Ovary (tissue), 7 donors: ENCODE measurements at regions not wholly inside any gene's neighbourhood (a gene's known extent, or its start where the extent isn't known, plus 50 kb on each side); places are given as distances from the start of the nearest gene placed in this dataset.
"Not testable (repeated sequence)": the region's sequence is repeated elsewhere in the genome, so short reads cannot be mapped to it uniquely, and the experiment has no call there.

ENCODE experiments used
- DNase-seq, 5 donors: peaks; one replicate each; pipeline ENCODE4 v3.0.0-alpha.2; 2019 to 2020
- H3K27ac ChIP-seq, 2 donors: fragments of 200-600 bp; one replicate each; pipeline versions ENCODE4 v1.5.1 to v1.8.0; 2019 to 2022
- H3K27me3 ChIP-seq: fragments of 200-600 bp; one replicate; pipeline ENCODE4 v1.8.0; 2022
- H3K36me3 ChIP-seq: fragments of 200-600 bp; sonication (generic); one replicate; pipeline ENCODE4 v1.5.1; 2019
- H3K4me1 ChIP-seq: one replicate; pipeline ENCODE4 v1.8.1; 2013; ENCODE audit warnings: mild to moderate bottlenecking, moderate library complexity; ENCODE audit not compliant: insufficient read depth
- H3K4me3 ChIP-seq: fragments of 200-600 bp; sonication (generic); one replicate; pipeline ENCODE4 v1.5.1; 2017
- H3K9me3 ChIP-seq, 2 donors: fragments of 200-600 bp in 1 of 2; sonication (generic) in 1 of 2; one replicate each; pipeline versions ENCODE4 v1.5.1 to v1.8.1; 2013 to 2019; ENCODE audit warnings: mild to moderate bottlenecking in 1 of 2, moderate library complexity in 1 of 2
- CTCF ChIP-seq, 3 donors: fragments of 450-650 bp in 2 of 3; fragments of 200-600 bp in 1 of 3; IDR thresholded peaks; one replicate each; pipeline versions ENCODE4 v1.5.1 to v1.8.0; 2016 to 2022; ENCODE audit warnings: antibody characterized with exemption in 3 of 3, mild to moderate bottlenecking in 1 of 3
- EP300 ChIP-seq: sonication (generic); formaldehyde crosslinking; IDR thresholded peaks from one replicate; pipeline ENCODE4 v1.6.1; 2017; ENCODE audit warnings: antibody characterized with exemption
- POLR2A ChIP-seq: fragments of 450-650 bp; IDR thresholded peaks from one replicate; pipeline ENCODE4 v1.6.1; 2017; ENCODE audit warnings: antibody characterized with exemption, mild to moderate bottlenecking, moderate library complexity
- WGBS, 3 donors: extraction: QIAGEN DNeasy Blood & Tissue Kit in 1 of 3; methylation state at CpG; one replicate each; pipeline versions ENCODE4 v1.1.5 to v1.1.7; 2013 to 2017; 5-methylcytosine and 5-hydroxymethylcytosine counted together
- intact Hi-C, 4 donors: fragments of 100-400 bp; cut with DNase I; formaldehyde crosslinking; loops; one replicate each; pipeline versions ENCODE4 v1.11.0 to v1.15.1; 2022 to 2023
- donor health status: DM: no; HTN: no; CAD: no; lungs with moderate emphysema.
- donor health status: DM: no; HTN: no; CAD: no.
- donor health status: Bipolar disorder and iron deficiency.
- donor health status: DM: no; HTN: no; CAD: no.
- donor health status: DM: yes; HTN: yes; CAD: no.

DNA sequence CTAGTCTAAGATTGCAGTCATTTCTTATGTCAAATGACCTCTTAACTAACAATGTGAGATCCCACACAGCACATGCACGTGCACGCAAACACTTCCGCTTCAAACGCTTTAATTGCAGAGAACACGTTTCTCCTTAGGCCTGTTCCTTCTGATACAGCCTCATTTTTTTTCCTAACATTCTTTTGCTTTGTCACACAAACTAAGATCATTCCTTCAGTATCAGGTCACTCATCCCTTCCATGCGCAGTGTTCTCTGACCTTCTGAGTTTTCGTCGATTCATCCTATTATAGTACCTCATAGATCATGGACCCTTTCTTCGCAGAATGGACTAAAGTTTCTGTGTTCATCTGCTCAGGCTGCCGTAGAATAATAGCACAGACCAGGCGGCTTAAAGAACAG lies 327.1 kb upstream of the CDH19 start:
- TF ChIP-seq EP300 (no peak), CTCF (IDR thresholded peaks at IDR 0.05) (no peak), POLR2A (no peak)
- WGBS, 3 donors = 88% methylated on average over 11 of the region's 11 CpGs
- Histone ChIP-seq H3K4me1 (no peaks in the 10 kb centered on the region), H3K36me3 (no peaks in the 10 kb centered on the region), H3K4me3 (no peak overlapping the region), H3K27ac (no peak overlapping the region), H3K27me3 (no peaks in the 10 kb centered on the region), H3K9me3 (no peaks in the 10 kb centered on the region)
- DNase-seq = no peak
- intact Hi-C loops = no loop called here

GRCh38 chr18:66916834-66917233 lies 312.9 kb upstream of the CDH19 start:
- no peaks in the 10 kb centered on the region for H3K4me1 ChIP-seq
- no peak overlapping the region for H3K27ac ChIP-seq
- no peak overlapping the region for H3K4me3 ChIP-seq
- TF ChIP-seq POLR2A (no peak), CTCF (IDR thresholded peaks at IDR 0.05) (no peak), EP300 (no peak)
- intact Hi-C loops = no loop called here
- no peaks in the 10 kb centered on the region for H3K27me3 ChIP-seq
- no peaks in the 10 kb centered on the region for H3K36me3 ChIP-seq
- DNase-seq = no peak
- H3K9me3 ChIP-seq = no peaks in the 10 kb centered on the region

DNA sequence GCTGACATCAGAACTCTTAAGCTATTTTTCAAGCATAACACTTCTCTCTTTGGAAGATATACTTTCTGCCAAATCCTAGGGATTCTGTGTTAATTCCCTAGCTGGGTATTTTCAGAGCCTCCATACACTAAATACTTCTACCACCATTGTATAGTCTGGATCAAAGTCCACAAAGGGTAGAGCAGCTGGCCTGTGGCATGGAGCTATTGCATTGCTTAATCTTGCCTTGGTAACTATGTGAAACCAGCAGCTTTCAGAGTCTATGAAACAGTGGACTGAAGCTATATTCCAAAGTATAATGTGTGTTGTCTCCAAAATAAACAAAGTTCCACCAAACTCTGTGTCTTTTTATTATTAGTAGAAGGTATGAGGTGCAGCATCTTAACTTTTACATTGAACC lies 296.9 kb upstream of the CDH19 start:
- Histone ChIP-seq H3K36me3 (no peaks in the 10 kb centered on the region), H3K9me3 (no peaks in the 10 kb centered on the region), H3K27ac (no peak overlapping the region), H3K4me3 (no peak overlapping the region), H3K4me1 (no peaks in the 10 kb centered on the region), H3K27me3 (no peaks in the 10 kb centered on the region)
- TF ChIP-seq EP300 (no peak), POLR2A (no peak), CTCF (IDR thresholded peaks at IDR 0.05) (no peak)
- intact Hi-C loops = no loop called here
- DNase-seq = no peak

GRCh38 chr18:66895631-66896030 lies 291.7 kb upstream of the CDH19 start:
- intact Hi-C loops = no loop called here
- Histone ChIP-seq H3K27me3 (no peaks in the 10 kb centered on the region), H3K4me3 (no peak overlapping the region), H3K4me1 (no peaks in the 10 kb centered on the region), H3K9me3 (no peaks in the 10 kb centered on the region), H3K27ac (no peak overlapping the region), H3K36me3 (no peaks in the 10 kb centered on the region)
- TF ChIP-seq EP300 (no peak), POLR2A (no peak), CTCF (IDR thresholded peaks at IDR 0.05) (no peak)
- DNase-seq = no peak

GRCh38 chr18:66894851-66895250 lies 291.0 kb upstream of the CDH19 start:
- no peak overlapping the region for H3K4me3 ChIP-seq

GRCh38 chr18:66892388-66892787 lies 288.5 kb upstream of the CDH19 start:
- 95 to 96% (median 95%) methylated on average over 13 of the region's 13 CpGs for WGBS, 3 donors
- intact Hi-C loops, H3K9me3 ChIP-seq, H3K4me3 ChIP-seq, DNase-seq, H3K4me1 ChIP-seq, H3K27ac ChIP-seq, H3K36me3 ChIP-seq, H3K27me3 ChIP-seq: not testable (repeated sequence)

More at GRCh38 chr18:66894851-66895250, 291.0 kb upstream of the CDH19 start:
- DNase-seq = no peak
- WGBS, 3 donors = 72 to 78% (median 73%) methylated on average over 3 of the region's 3 CpGs
- Histone ChIP-seq H3K4me1 (no peaks in the 10 kb centered on the region), H3K27ac (no peak overlapping the region), H3K27me3 (no peaks in the 10 kb centered on the region), H3K9me3 (no peaks in the 10 kb centered on the region), H3K36me3 (no peaks in the 10 kb centered on the region)
- TF ChIP-seq POLR2A (no peak), CTCF (IDR thresholded peaks at IDR 0.05) (no peak), EP300 (no peak)
- intact Hi-C loops = no loop called here
